H1 (cell line): ENCODE measurements at regions not wholly inside any gene's neighbourhood (a gene's known extent, or its start where the extent isn't known, plus 50 kb on each side); places are given as distances from the start of the nearest gene placed in this dataset.

Source experiments
- CTCF ChIA-PET: fragments of 300-600 bp; sonication (Branson Sonifier 250); formaldehyde crosslinking; loops from one replicate; lab custom pipeline; 2021; ENCODE audit not compliant: partially characterized antibody; lab: Charles Lee
- POLR2A ChIA-PET: fragments of 300-600 bp; sonication (Branson Sonifier 250); formaldehyde crosslinking; loops from one replicate; lab custom pipeline; 2021; ENCODE audit warnings: inconsistent platforms; ENCODE audit not compliant: partially characterized antibody; lab: Charles Lee
- DNase-seq, 2 experiments: peaks; one replicate each; pipeline versions ENCODE4 v3.0.0 to v3.0.0-alpha.2; 2010 to 2022; ENCODE audit warnings: low spot score in 2 of 2, low read depth in 1 of 2, mixed read lengths in 1 of 2
- FAIRE-seq: peaks from 2 replicates; lab custom pipeline; 2011; peaks lifted over from hg19 to GRCh38; lab: Jason Lieb, UNC
- H2AFZ ChIP-seq: 2 replicates; pipeline ENCODE4 v1.8.1; 2012; ENCODE audit warnings: low read length, inconsistent platforms
- H2AK5ac ChIP-seq: 2 replicates; pipeline ENCODE4 v1.6.1; 2013; ENCODE audit warnings: low read depth, low read length
- H2BK120ac ChIP-seq: replicated peaks from 2 replicates; pipeline ENCODE3; 2013; ENCODE audit warnings: low read depth, low read length, inconsistent platforms
- H2BK12ac ChIP-seq: 2 replicates; pipeline ENCODE4 v1.6.1; 2013; ENCODE audit warnings: low read depth, low read length
- H2BK15ac ChIP-seq: 2 replicates; pipeline ENCODE4 v1.6.1; 2013; ENCODE audit warnings: low read length
- H2BK20ac ChIP-seq: 2 replicates; pipeline ENCODE4 v1.6.1; 2013; ENCODE audit warnings: low read length
- H2BK5ac ChIP-seq: 2 replicates; pipeline ENCODE4 v1.6.1; 2013; ENCODE audit warnings: low read depth, low read length
- H3K14ac ChIP-seq: 2 replicates; pipeline ENCODE4 v1.6.1; 2013; ENCODE audit warnings: inconsistent platforms; ENCODE audit not compliant: insufficient read length
- H3K18ac ChIP-seq: 2 replicates; pipeline ENCODE4 v1.6.1; 2013; ENCODE audit warnings: low read length; ENCODE audit errors: extremely low read depth
- H3K23ac ChIP-seq: 2 replicates; pipeline ENCODE4 v1.6.1; 2013; ENCODE audit warnings: inconsistent platforms; ENCODE audit not compliant: insufficient read length
- H3K23me2 ChIP-seq: 2 replicates; pipeline ENCODE4 v1.6.1; 2013; ENCODE audit warnings: low read depth, low read length
- H3K27ac ChIP-seq: 2 replicates; pipeline ENCODE4 v1.6.1; 2011; ENCODE audit warnings: low read depth, low read length, inconsistent platforms
- H3K27me3 ChIP-seq, 4 experiments: replicated peaks in 1 of 4; 1 replicate in 1 of 4; 2 replicates in 3 of 4; pipeline versions ENCODE4 v1.6.1 to v1.8.1; 2011 to 2013; ENCODE audit warnings: low read length in 3 of 4, mild to moderate bottlenecking in 3 of 4, inconsistent platforms in 2 of 4, mixed read lengths in 2 of 4, moderate library complexity in 1 of 4; ENCODE audit not compliant: control insufficient read depth in 3 of 4, insufficient read depth in 3 of 4; ENCODE audit errors: extremely low read depth in 1 of 4
- H3K36me3 ChIP-seq, 4 experiments: 2 replicates each; pipeline versions ENCODE4 v1.6.1 to v1.8.1; 2011 to 2013; ENCODE audit warnings: mild to moderate bottlenecking in 4 of 4, low read length in 3 of 4, moderate library complexity in 2 of 4, control low read depth in 1 of 4, inconsistent platforms in 1 of 4; ENCODE audit not compliant: insufficient read depth in 4 of 4, control insufficient read depth in 2 of 4
- H3K4ac ChIP-seq: replicated peaks from 2 replicates; pipeline ENCODE3; 2013; ENCODE audit warnings: low read length, low read depth, mixed read lengths, inconsistent platforms; ENCODE audit not compliant: insufficient read length
- H3K4me1 ChIP-seq, 4 experiments: replicated peaks in 1 of 4; 1 replicate in 1 of 4; 2 replicates in 3 of 4; pipeline versions ENCODE4 v1.6.1 to v1.8.1; 2011 to 2013; ENCODE audit warnings: low read length in 3 of 4, inconsistent platforms in 2 of 4, mixed read lengths in 1 of 4; ENCODE audit not compliant: insufficient read depth in 4 of 4, control insufficient read depth in 3 of 4
- H3K4me2 ChIP-seq, 2 experiments: 2 replicates each; pipeline versions ENCODE4 v1.6.1 to v1.8.1; 2011 to 2013; ENCODE audit warnings: low read depth in 2 of 2, low read length in 2 of 2, control low read depth in 1 of 2, inconsistent platforms in 1 of 2, mild to moderate bottlenecking in 1 of 2; ENCODE audit not compliant: insufficient read depth in 1 of 2
- H3K4me3 ChIP-seq, 4 experiments: fragments of 200-600, 300-600 bp in 1 of 4; sonication (generic), shearing (Covaris generic), sonication (Bioruptor Twin) in 1 of 4; 2 replicates each; pipeline versions ENCODE4 v1.5.1 to v1.8.1; 2011 to 2016; ENCODE audit warnings: low read length in 4 of 4, low read depth in 3 of 4, control low read depth in 2 of 4, inconsistent platforms in 2 of 4, mild to moderate bottlenecking in 2 of 4, mixed read lengths in 1 of 4, moderate library complexity in 1 of 4; ENCODE audit not compliant: insufficient read depth in 2 of 4; ENCODE audit errors: extremely low read depth in 1 of 4
- H3K56ac ChIP-seq: replicated peaks from 2 replicates; pipeline ENCODE3; 2013; ENCODE audit warnings: low read depth, mild to moderate bottlenecking, mixed read lengths, low read length, inconsistent platforms; ENCODE audit not compliant: insufficient read length
- H3K79me1 ChIP-seq: 2 replicates; pipeline ENCODE4 v1.6.1; 2013; ENCODE audit warnings: low read depth, low read length, control low read depth
- H3K79me2 ChIP-seq, 2 experiments: 2 replicates each; pipeline versions ENCODE4 v1.6.1 to v1.8.1; 2012 to 2013; ENCODE audit warnings: low read length in 2 of 2, mild to moderate bottlenecking in 2 of 2, inconsistent platforms in 1 of 2; ENCODE audit not compliant: insufficient read depth in 2 of 2, control insufficient read depth in 1 of 2
- H3K9ac ChIP-seq, 4 experiments: replicated peaks in 1 of 4; 1 replicate in 1 of 4; 2 replicates in 3 of 4; pipeline versions ENCODE4 v1.6.1 to v1.8.1; 2011 to 2013; ENCODE audit warnings: low read depth in 3 of 4, low read length in 3 of 4, control low read depth in 2 of 4, mild to moderate bottlenecking in 2 of 4, moderate library complexity in 2 of 4, inconsistent platforms in 1 of 4; ENCODE audit errors: extremely low read depth in 1 of 4
- H3K9me3 ChIP-seq, 2 experiments: 2 replicates each; pipeline versions ENCODE4 v1.6.1 to v1.8.1; 2012 to 2013; ENCODE audit warnings: mild to moderate bottlenecking in 2 of 2, moderate library complexity in 2 of 2, control low read depth in 1 of 2, inconsistent platforms in 1 of 2, low read depth in 1 of 2, low read length in 1 of 2, mixed read lengths in 1 of 2; ENCODE audit not compliant: insufficient read depth in 2 of 2
- H4K20me1 ChIP-seq, 2 experiments: replicated peaks in 1 of 2; 2 replicates each; pipeline versions ENCODE3 to v1.8.1; 2011 to 2013; ENCODE audit warnings: inconsistent platforms in 2 of 2, low read length in 2 of 2, mild to moderate bottlenecking in 1 of 2; ENCODE audit not compliant: insufficient read depth in 2 of 2, control insufficient read depth in 1 of 2
- H4K5ac ChIP-seq: 2 replicates; pipeline ENCODE4 v1.6.1; 2013; ENCODE audit warnings: low read length, low read depth, mixed read lengths, inconsistent platforms; ENCODE audit not compliant: insufficient read length
- H4K8ac ChIP-seq: 2 replicates; pipeline ENCODE4 v1.8.0; 2013; ENCODE audit warnings: mild to moderate bottlenecking, moderate library complexity, low read length, inconsistent platforms; ENCODE audit not compliant: insufficient read depth; ENCODE audit errors: extremely low read depth
- H4K91ac ChIP-seq: replicated peaks from 2 replicates; pipeline ENCODE3; 2013; ENCODE audit warnings: low read length, mixed read lengths, inconsistent platforms; ENCODE audit not compliant: insufficient read length
- HDAC2 ChIP-seq, 2 experiments: fragments of 300-600 bp in 1 of 2; sonication (generic) in 1 of 2; IDR thresholded peaks; 2 replicates each; pipeline ENCODE4 v1.6.1; 2011 to 2012; ENCODE audit warnings: low read depth in 2 of 2, low read length in 2 of 2, mild to moderate bottlenecking in 2 of 2, moderate library complexity in 2 of 2, borderline replicate concordance in 1 of 2, inconsistent platforms in 1 of 2
- MAFK ChIP-seq: IDR thresholded peaks from 2 replicates; pipeline ENCODE4 v1.6.1; 2012; ENCODE audit warnings: low read depth, mild to moderate bottlenecking, improper control_type of control experiment, low read length
- NANOG ChIP-seq: IDR thresholded peaks from 2 replicates; pipeline ENCODE4 v1.6.1; 2011; ENCODE audit warnings: low read length, low read depth, mild to moderate bottlenecking, inconsistent platforms; ENCODE audit not compliant: insufficient read depth, poor library complexity, severe bottlenecking
- RBBP5 ChIP-seq: IDR thresholded peaks from 2 replicates; pipeline ENCODE4 v1.7.1; 2012; ENCODE audit warnings: low read depth, mild to moderate bottlenecking, inconsistent platforms, low read length, moderate library complexity, borderline replicate concordance
- SIRT6 ChIP-seq: IDR thresholded peaks from one replicate; pipeline ENCODE4 v1.7.1; 2012; ENCODE audit warnings: low read length, inconsistent platforms
- SP2 ChIP-seq: IDR thresholded peaks from 2 replicates; pipeline ENCODE4 v1.6.1; 2012; ENCODE audit warnings: mild to moderate bottlenecking, low read length, inconsistent platforms
- TAF1 ChIP-seq: IDR thresholded peaks from 2 replicates; pipeline ENCODE4 v1.6.1; 2011; ENCODE audit warnings: mild to moderate bottlenecking, low read depth, low read length
- WGBS, 2 experiments: shearing (Covaris generic) in 1 of 2; methylation state at CpG; one replicate each; pipeline versions ENCODE4 v1.1.6 to v1.1.7; 2013 to 2015; ENCODE audit warnings: low lambda C conversion rate in 2 of 2, mixed read lengths in 2 of 2, inconsistent platforms in 1 of 2, low coverage in 1 of 2, missing lambda C conversion rate in 1 of 2; ENCODE audit not compliant: insufficient replicate concordance in 2 of 2, insufficient coverage in 1 of 2, insufficient read length in 1 of 2; ENCODE audit errors: extremely low coverage in 1 of 2, missing lambda C conversion rate in 1 of 2; 5-methylcytosine and 5-hydroxymethylcytosine counted together
- TF ChIP-seq, protein P1 (sequence below), 3 experiments: IDR thresholded peaks; 1 replicate in 2 of 3; 2 replicates in 1 of 3; pipeline versions ENCODE4 v1.5.1 to v1.6.1; 2011; ENCODE audit warnings: low read length in 3 of 3, mild to moderate bottlenecking in 3 of 3, inconsistent platforms in 2 of 3, low read depth in 1 of 3, moderate library complexity in 1 of 3; ENCODE audit not compliant: insufficient read depth in 1 of 3; ENCODE audit errors: control extremely low read depth in 1 of 3

DNA sequence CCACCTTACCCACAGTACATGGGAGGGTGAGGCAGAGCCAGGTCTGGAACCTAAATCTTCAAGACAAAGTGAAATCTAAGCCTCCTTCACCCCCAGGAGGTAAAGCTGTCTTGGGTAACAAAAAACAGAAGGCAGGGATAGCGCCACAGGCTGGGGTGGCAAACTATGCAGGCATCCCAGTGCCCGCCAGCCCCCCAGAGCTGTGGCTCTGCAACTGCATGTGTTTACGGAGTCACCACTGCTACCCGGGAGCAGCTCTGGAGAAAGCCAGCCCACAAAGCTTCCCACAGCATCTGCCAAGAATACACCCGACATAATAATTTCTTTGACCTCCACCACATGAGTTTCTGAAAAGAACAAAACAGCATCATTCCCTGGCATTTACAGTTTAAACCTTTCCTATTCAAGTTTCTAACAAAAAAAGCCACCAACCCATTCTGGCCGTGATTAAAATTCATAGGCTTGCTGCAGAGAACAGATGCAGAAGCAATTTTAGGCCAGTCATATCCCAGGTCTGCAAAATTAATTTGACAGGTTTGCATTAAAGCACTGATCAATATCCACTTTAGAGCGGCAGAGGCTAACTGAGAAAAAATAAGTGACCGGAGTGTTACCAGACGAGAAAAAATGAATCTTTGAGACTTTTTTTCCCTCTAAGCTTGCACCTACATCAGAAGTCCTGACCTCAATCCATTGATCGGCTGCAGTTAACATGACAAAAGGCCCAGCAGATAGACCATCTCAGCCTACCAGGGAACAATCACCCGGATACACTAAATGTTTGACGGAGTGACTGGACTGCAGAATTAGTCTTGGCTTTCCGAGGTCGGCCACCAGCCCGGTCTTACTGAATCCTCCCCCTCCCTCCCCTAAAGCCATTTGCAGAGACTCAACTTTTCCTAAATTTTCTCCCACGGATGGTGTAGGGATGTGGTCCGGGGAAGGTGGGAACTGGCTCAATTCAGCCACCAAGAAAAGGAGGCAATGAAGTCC lies 309.6 kb upstream of the SKOR2 start:
- Histone ChIP-seq H3K14ac (no peak overlapping the region), H3K23ac (no peak overlapping the region), H4K91ac (no peak overlapping the region), H4K20me1 (no peaks in the 10 kb centered on the region), H2BK20ac (no peak overlapping the region), H3K36me3 (no peaks in the 10 kb centered on the region; a peak in 1 of 8 replicates), H4K5ac (no peak overlapping the region), H2AK5ac (no peak overlapping the region), H2BK12ac (0 out of 2 replicates have a peak overlapping the region, but pooled peaks have one; percentile 96), H3K79me1 (no peaks in the 10 kb centered on the region), H3K27ac (no peak overlapping the region), H3K9ac (no peak overlapping the region), H2BK5ac (peak overlapping the region; percentile 71; the same call in 1 of the 2 replicates), H2BK120ac (no peak overlapping the region), H3K79me2 (no peaks in the 10 kb centered on the region), H3K4ac (no peak overlapping the region), H3K23me2 (no peaks in the 10 kb centered on the region), H3K4me2 (peak overlapping the region; percentile 44 to 58), H2BK15ac (no peak overlapping the region), H4K8ac (no peak overlapping the region), H3K4me1 (peaks cover 10 to 23% (median 20%) of the 10 kb centered on the region in 4 experiments), H3K56ac (no peak overlapping the region), H3K9me3 (peaks cover 11 to 12% of the 10 kb centered on the region in 2 experiments; a peak in 3 of 4 replicates), H3K4me3 (peak overlapping the region in 1 of 4 experiments; percentile 38; a peak in 2 of 8 replicates), H2AFZ (no peak overlapping the region), H3K27me3 (no peaks in the 10 kb centered on the region; a peak in 2 of 7 replicates), H3K18ac (no peak overlapping the region)
- POLR2A ChIA-PET: interaction anchor here (0.9 to 1.2 kb wide), 2 partner anchors 13 to 16 kb away, joined by 3 to 5 read pairs; no protein-coding TSS in a partner anchor
- CTCF ChIA-PET: interaction anchor here (0.9 to 6.0 kb wide), 7 partner anchors 9 to 164 kb away, joined by 3 to 51 read pairs (median 4); no protein-coding TSS in a partner anchor
- FAIRE-seq (peak; percentile 83), DNase-seq (peak in 1 of 2 experiments; percentile 59)
- WGBS, 2 experiments: 24% methylated on average over 17 of the region's 17 CpGs; no CpG with 5 or more reads in 1 of the 2 experiments
- TF ChIP-seq RBBP5: no peak
- TF ChIP-seq, protein P1, sequence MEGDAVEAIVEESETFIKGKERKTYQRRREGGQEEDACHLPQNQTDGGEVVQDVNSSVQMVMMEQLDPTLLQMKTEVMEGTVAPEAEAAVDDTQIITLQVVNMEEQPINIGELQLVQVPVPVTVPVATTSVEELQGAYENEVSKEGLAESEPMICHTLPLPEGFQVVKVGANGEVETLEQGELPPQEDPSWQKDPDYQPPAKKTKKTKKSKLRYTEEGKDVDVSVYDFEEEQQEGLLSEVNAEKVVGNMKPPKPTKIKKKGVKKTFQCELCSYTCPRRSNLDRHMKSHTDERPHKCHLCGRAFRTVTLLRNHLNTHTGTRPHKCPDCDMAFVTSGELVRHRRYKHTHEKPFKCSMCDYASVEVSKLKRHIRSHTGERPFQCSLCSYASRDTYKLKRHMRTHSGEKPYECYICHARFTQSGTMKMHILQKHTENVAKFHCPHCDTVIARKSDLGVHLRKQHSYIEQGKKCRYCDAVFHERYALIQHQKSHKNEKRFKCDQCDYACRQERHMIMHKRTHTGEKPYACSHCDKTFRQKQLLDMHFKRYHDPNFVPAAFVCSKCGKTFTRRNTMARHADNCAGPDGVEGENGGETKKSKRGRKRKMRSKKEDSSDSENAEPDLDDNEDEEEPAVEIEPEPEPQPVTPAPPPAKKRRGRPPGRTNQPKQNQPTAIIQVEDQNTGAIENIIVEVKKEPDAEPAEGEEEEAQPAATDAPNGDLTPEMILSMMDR (IDR thresholded peaks at IDR 0.05; ENCODE audit: control extremely low read depth in 1 of 3, insufficient read depth in 1 of 3, low read depth in 1 of 3, low read length in 3 of 3): peak; percentile 52 to 70 (median 55)
- no peak for TF ChIP-seq SP2
- TF ChIP-seq SIRT6: no peak
- TF ChIP-seq HDAC2 (IDR thresholded peaks at IDR 0.05; ENCODE audit: borderline replicate concordance in 1 of 2, low read depth in 2 of 2, low read length in 2 of 2): peak in 1 of 2 experiments; percentile 77; a peak in 2 of 4 replicates
- TF ChIP-seq TAF1: no peak
- TF ChIP-seq NANOG: peak; percentile 99
- no peak for TF ChIP-seq MAFK
